BJ (cell line): ENCODE measurements at regions not wholly inside any gene's neighbourhood (a gene's known extent, or its start where the extent isn't known, plus 50 kb on each side); places are given as distances from the start of the nearest gene placed in this dataset.

Experiments used
- CTCF ChIA-PET: fragments of 350-600 bp; formaldehyde crosslinking; extraction: SDS; loops from one replicate; lab custom pipeline; 2021; ENCODE audit warnings: antibody characterized with exemption, inconsistent platforms; lab: Yijun Ruan, JAX
- POLR2A ChIA-PET: fragments of 300-600 bp; sonication (Branson Sonifier 250); formaldehyde crosslinking; extraction: SDS; loops from one replicate; lab custom pipeline; 2021; ENCODE audit warnings: antibody characterized with exemption; lab: Charles Lee
- DNase-seq: peaks from one replicate; pipeline ENCODE4 v3.0.0-alpha.2; 2011; ENCODE audit warnings: low read depth
- H3K27me3 ChIP-seq: 2 replicates; pipeline ENCODE4 v1.6.0; 2011; ENCODE audit warnings: low read length; ENCODE audit not compliant: control insufficient read depth, insufficient read depth
- H3K36me3 ChIP-seq: 2 replicates; pipeline ENCODE4 v1.5.1; 2011; ENCODE audit warnings: low read length; ENCODE audit not compliant: control insufficient read depth, insufficient read depth
- H3K4me3 ChIP-seq: 2 replicates; pipeline ENCODE4 v1.5.1; 2011; ENCODE audit warnings: low read depth, mild to moderate bottlenecking, control low read depth, low read length
- CTCF ChIP-seq: IDR thresholded peaks from 2 replicates; pipeline ENCODE4 v1.5.1; 2011; ENCODE audit warnings: low read depth, mild to moderate bottlenecking, control low read depth, inconsistent platforms, low read length, moderate library complexity; ENCODE audit not compliant: insufficient read depth

GRCh38 chr2:147392180-147392579 lies 452.6 kb upstream of the ACVR2A start:
- H3K4me3 ChIP-seq = no peak overlapping the region
- H3K36me3 ChIP-seq = no peaks in the 10 kb centered on the region
- ChIA-PET POLR2A (no interaction called here), CTCF (no interaction called here)
- no peak for TF ChIP-seq CTCF
- no peak for DNase-seq
- H3K27me3 ChIP-seq = no peaks in the 10 kb centered on the region

- CTCF ChIA-PET = no interaction called here
- POLR2A ChIA-PET = no interaction called here
Observed at GRCh38 chr2:147390475-147390874, 454.4 kb upstream of the ACVR2A start.

GRCh38 chr2:147389218-147389617 lies 455.6 kb upstream of the ACVR2A start:
- no peak for TF ChIP-seq CTCF
- POLR2A ChIA-PET = no interaction called here

More at GRCh38 chr2:147390475-147390874, 454.4 kb upstream of the ACVR2A start:
- Histone ChIP-seq H3K36me3 (no peaks in the 10 kb centered on the region), H3K27me3 (no peaks in the 10 kb centered on the region), H3K4me3 (no peak overlapping the region)
- TF ChIP-seq CTCF = no peak
- DNase-seq = no peak

GRCh38 chr2:147388217-147388616 lies 456.6 kb upstream of the ACVR2A start:
- TF ChIP-seq CTCF = no peak
- H3K27me3 ChIP-seq = no peaks in the 10 kb centered on the region
- CTCF ChIA-PET = no interaction called here
- H3K36me3 ChIP-seq = no peaks in the 10 kb centered on the region
- DNase-seq = no peak
- POLR2A ChIA-PET = no interaction called here
- no peak overlapping the region for H3K4me3 ChIP-seq

More at GRCh38 chr2:147389218-147389617, 455.6 kb upstream of the ACVR2A start:
- no peak for DNase-seq
- no peaks in the 10 kb centered on the region for H3K36me3 ChIP-seq
- H3K4me3 ChIP-seq = no peak overlapping the region
- no peaks in the 10 kb centered on the region for H3K27me3 ChIP-seq
- CTCF ChIA-PET = no interaction called here

- Histone ChIP-seq H3K27me3 (no peaks in the 10 kb centered on the region), H3K4me3 (no peak overlapping the region), H3K36me3 (no peaks in the 10 kb centered on the region)
- CTCF ChIA-PET = interaction anchor here (0.7 to 0.8 kb wide), 2 partner anchors 8 to 14 kb away, joined by 3 read pairs; no protein-coding TSS in a partner anchor
- DNase-seq = no peak
- TF ChIP-seq CTCF = no peak
- POLR2A ChIA-PET = no interaction called here
Observed at GRCh38 chr2:147386284-147386683, 458.5 kb upstream of the ACVR2A start.
